NCI-H345 treated with DMSO at 0.1 percent for 48 hours (cell line): ENCODE measurements at regions not wholly inside any gene's neighbourhood (a gene's known extent, or its start where the extent isn't known, plus 50 kb on each side); places are given as distances from the start of the nearest gene placed in this dataset.

Experiments used
- DNase-seq: peaks from one replicate; lab custom pipeline; 2025; ENCODE audit not compliant: unreplicated experiment; lab: John Stamatoyannopoulos, UW

DNA sequence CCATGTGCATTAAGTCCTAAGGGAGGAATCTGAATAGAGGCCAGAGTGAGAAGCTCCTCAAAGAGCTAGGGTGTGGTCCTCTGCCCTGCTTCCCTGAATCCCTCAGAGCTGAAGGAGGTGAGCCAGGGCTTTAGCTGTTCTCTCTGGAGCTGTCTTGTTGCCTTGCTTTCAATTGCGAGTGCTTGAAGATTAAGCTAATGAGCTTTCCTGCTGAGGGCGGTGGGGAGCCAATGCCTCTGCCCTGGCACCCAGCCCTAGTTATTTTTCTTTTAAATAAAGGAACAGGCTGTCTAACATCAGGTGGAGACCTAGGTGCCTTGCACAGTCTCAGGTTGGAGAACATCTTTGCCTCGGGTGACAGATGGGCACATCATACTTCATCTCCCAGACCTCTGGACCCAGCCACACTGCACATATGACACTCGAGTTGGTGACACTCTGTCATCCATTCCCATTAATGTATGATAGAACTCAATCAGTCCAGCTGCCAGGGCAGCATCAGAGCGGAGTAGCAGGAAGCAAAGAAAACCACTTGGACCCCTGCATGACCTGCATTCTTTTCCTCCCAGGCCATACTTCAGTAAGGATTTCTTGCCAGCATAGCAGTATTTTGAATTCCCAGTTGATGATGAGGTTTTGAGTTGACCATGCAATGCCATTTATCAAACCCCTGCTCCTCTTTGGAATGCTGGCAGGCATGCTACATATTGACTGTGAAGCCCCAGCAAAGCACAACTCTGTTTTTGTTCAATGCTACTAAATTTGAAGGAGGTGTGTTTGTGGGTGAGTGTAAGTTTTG lies 292.7 kb downstream of the RNF144A start:
- DNase-seq, result peak; percentile 35

DNA sequence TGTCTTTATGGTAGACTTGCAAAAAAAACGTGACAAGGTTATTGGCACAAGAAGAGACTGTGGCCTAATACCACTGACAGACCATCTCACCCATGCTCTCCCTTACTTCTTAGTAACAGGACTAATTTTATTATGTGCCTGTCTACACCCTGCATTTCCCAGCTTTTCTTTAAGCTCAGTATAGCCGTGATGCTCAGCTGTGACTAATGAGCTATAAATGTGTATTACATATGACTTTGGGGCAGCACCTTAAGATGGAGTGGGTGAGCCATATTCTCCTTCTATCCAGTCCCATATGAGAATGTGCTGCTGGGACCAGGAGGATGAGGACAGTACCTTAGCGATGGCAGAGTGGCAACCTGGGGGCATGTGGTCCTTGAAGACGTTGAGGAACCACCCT lies 293.5 kb downstream of the RNF144A start:
- no peak for DNase-seq

- DNase-seq, result peak; percentile 23
These were observed 308.6 kb downstream of the RNF144A start for GRCh38 chr2:7225848-7226247.

GRCh38 chr2:7226501-7226900 lies 309.3 kb downstream of the RNF144A start:
- no peak for DNase-seq

DNA sequence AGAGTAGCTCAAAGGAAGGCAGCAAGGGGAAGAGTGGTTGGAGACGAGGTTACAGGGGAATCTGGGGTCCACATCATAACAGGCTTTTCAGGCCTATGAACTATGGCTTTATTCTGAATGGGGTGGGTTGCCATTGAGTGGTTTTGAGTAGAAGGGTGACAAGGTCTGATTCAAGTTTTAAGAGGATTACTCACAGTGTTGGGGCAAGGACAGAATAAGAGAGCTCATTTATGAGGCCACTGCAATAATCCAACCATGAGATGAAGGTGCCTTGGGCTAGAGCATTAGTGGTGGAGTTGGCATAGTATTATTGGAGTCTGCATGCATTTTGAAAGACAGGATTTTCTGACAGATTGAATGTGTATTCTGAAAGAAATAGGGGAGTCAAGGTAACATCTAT lies 315.9 kb downstream of the RNF144A start:
- no peak for DNase-seq

DNA sequence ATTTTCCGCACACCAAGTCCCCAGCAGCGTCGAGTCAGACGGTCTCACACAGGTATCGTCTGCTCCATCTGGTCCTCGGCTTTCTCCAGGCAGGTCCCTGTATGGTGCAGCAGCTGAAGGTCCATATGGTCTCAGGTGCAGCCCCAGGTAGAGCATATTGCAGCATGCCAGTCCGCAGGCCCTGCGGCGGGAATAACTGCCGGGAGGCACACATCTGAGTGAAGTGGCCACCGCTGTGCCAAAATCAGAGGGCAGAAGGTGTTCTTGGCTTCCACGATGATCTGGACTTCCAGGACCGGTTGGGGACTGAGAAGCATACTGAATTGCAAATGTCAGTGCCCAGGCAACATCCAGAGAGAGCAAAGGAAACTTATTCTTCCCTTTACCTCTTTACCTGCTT lies 320.3 kb downstream of the RNF144A start:
- DNase-seq, result no peak

- no peak for DNase-seq
These were observed 321.9 kb downstream of the RNF144A start for GRCh38 chr2:7239078-7239477.

- no peak for DNase-seq
These were observed 324.0 kb downstream of the RNF144A start for GRCh38 chr2:7241041-7241745.

DNA sequence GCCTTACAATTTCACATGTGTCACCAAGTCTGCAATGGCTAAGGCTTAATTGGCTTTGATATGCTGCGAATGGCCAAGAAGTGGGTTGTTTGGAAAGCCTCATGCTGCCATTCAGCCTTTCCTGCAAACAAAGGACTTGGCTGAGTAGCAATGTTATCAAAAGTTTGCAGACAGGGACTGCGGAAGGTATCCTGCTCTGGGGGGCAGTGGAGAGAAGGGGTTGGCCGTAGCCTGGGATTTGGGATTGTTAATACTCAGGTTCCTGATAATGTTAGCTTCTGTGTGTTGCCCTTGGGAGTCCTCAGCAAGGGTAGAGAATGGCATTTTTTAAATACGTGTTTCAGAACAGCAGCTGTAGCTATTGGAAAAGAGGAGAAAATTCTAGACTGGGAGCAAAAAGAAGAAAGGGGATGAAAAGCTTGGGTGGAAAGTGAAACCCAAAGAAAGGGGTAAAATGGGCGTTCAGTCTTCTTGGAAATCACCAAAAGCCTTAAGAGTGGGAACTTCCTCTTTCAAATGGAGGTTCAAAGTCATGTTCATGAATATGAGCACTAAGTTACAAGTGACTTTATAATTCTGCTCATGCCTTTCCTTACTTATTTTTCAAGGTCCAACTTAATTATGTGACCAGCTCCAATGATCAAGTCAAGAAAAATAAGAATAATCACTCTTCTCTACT lies 325.1 kb downstream of the RNF144A start:
- no peak for DNase-seq

DNA sequence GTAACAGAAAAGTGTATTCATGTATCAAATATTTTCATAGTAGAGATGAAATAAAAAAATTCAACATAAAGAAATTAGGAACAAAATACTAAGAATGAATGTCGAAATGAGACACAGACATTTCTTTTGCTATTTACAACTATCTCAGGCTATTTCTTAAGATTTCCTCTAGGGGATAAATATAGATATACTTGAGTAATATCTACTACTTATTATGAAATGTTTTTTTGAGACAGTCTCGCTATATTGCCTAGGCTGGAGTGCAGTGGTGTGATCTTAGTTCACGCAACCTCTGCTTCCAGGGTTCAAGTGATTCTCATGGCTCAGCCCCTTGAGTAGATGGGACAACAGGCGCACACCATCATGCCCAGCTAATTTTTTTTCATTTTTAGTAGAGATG lies 326.1 kb downstream of the RNF144A start:
- DNase-seq, result no peak

GRCh38 chr2:7256377-7256776 lies 339.2 kb downstream of the RNF144A start:
- no peak for DNase-seq

GRCh38 chr2:7262727-7263126 lies 345.5 kb downstream of the RNF144A start:
- no peak for DNase-seq

GRCh38 chr2:7264791-7265190 lies 347.6 kb downstream of the RNF144A start:
- no peak for DNase-seq

- no peak for DNase-seq
These were observed 348.1 kb downstream of the RNF144A start for GRCh38 chr2:7265286-7265685.

DNA sequence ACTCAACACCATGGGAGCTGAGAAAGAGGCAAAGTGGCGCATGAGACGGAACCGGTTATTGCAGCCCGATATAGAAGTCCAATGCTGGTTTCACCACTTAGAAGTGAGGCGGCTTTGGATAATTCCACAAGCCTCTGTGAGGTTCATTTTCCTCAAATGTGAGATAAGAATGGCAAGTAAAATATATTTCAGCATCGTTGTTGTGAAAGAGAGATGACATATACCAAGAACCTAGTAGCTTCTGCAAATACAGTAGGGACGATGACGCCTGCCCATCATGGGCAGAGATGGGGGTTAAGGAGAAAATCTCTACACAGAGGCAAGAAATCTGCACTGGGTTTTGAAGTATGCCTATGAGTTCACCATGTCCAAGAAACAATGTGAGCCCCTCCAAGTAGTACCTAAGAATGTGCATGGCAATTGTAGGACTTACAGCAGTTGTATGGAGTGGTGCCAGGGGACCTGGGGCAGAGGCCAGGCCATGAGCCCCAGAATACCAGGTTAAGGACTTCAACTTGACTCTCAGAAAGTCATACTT lies 352.0 kb downstream of the RNF144A start:
- DNase-seq, result no peak

GRCh38 chr2:7270011-7270431 lies 352.8 kb downstream of the RNF144A start:
- peak; percentile 99 for DNase-seq

GRCh38 chr2:7272210-7272609 lies 355.0 kb downstream of the RNF144A start:
- DNase-seq, result no peak

DNA sequence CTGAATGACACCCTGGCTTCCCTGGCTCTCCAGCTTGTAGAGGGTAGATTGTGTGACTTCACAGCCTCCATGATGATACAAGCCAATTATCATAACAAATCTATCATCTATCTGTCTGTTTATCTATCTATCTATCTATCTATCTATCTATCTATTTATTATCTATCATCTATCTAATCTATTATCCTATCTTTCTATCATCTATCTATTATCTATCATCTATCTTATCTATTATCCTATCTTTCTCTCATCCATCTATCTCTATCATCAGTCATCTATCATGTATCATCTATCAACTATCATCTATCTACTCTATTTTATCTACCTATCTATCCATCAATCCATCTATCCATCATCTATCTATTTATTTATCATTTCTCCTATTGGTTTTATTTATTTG lies 361.8 kb downstream of the RNF144A start:
- DNase-seq, result no peak

- no peak for DNase-seq
These were observed 362.3 kb downstream of the RNF144A start for GRCh38 chr2:7279421-7279949.

GRCh38 chr2:7280790-7281189 lies 363.6 kb downstream of the RNF144A start:
- no peak for DNase-seq
